WI38 (cell line): ENCODE measurements at regions not wholly inside any gene's neighbourhood (a gene's known extent, or its start where the extent isn't known, plus 50 kb on each side); places are given as distances from the start of the nearest gene placed in this dataset.

Experiments used
- H3K4me3 ChIP-seq: 2 replicates; pipeline ENCODE4 v1.5.1; 2011; ENCODE audit warnings: low read depth, mild to moderate bottlenecking, control low read depth, low read length
- TF ChIP-seq, protein P1 (sequence below): IDR thresholded peaks from 2 replicates; pipeline ENCODE4 v1.5.1; 2012; ENCODE audit warnings: low read depth, mild to moderate bottlenecking, control low read depth, low read length

GRCh38 chr9:18260521-18260920, 213.4 kb upstream of the ADAMTSL1 start:
- no peak overlapping the region for H3K4me3 ChIP-seq
- TF ChIP-seq, protein P1, sequence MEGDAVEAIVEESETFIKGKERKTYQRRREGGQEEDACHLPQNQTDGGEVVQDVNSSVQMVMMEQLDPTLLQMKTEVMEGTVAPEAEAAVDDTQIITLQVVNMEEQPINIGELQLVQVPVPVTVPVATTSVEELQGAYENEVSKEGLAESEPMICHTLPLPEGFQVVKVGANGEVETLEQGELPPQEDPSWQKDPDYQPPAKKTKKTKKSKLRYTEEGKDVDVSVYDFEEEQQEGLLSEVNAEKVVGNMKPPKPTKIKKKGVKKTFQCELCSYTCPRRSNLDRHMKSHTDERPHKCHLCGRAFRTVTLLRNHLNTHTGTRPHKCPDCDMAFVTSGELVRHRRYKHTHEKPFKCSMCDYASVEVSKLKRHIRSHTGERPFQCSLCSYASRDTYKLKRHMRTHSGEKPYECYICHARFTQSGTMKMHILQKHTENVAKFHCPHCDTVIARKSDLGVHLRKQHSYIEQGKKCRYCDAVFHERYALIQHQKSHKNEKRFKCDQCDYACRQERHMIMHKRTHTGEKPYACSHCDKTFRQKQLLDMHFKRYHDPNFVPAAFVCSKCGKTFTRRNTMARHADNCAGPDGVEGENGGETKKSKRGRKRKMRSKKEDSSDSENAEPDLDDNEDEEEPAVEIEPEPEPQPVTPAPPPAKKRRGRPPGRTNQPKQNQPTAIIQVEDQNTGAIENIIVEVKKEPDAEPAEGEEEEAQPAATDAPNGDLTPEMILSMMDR = no peak

DNA sequence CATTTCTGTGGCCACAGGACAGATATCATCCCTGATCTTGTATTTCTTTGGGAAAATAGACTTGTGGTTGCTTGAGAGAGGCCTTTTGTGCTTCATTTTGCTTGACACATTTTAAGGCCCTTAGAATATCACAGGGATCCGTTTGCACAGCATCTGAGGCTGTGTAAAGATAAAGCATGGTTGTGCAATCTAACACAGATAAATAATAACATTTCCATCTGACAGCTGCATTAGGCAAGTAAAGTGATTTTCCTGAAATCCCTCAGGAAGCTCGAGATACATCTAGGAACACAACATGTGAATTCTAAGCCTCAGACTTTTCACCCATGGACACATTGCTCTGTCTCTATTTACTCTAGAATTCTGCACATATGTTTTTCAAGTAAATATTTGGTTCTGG, 212.8 kb upstream of the ADAMTSL1 start:
- H3K4me3 ChIP-seq = no peak overlapping the region
- TF ChIP-seq, protein P1 = no peak

DNA sequence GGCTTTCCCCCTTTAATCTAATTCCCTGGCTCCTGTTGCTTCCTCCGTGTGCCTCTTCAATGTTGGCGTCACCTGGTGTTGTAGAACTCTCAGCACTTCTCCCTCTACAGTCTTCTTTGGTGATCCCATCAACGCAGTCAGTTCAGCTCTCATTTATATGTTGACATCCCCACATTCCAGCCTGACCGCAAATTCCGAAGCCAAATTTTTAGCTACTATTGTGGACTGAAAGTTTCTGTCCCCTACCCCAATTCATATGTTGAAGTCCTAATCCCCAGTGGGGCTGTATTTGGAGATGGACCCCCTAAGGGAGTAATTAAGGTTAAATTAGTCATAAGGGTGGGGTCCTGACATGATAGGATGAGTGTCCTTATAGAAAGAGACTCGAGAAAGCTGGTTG, 210.6 kb upstream of the ADAMTSL1 start:
- TF ChIP-seq, protein P1 = no peak
- H3K4me3 ChIP-seq = no peak overlapping the region

GRCh38 chr9:18268381-18268780, 205.6 kb upstream of the ADAMTSL1 start:
- TF ChIP-seq, protein P1 = no peak

GRCh38 chr9:18269561-18269960, 204.4 kb upstream of the ADAMTSL1 start:
- TF ChIP-seq, protein P1 = no peak

More at GRCh38 chr9:18268381-18268780, 205.6 kb upstream of the ADAMTSL1 start:
- H3K4me3 ChIP-seq = no peak overlapping the region

DNA sequence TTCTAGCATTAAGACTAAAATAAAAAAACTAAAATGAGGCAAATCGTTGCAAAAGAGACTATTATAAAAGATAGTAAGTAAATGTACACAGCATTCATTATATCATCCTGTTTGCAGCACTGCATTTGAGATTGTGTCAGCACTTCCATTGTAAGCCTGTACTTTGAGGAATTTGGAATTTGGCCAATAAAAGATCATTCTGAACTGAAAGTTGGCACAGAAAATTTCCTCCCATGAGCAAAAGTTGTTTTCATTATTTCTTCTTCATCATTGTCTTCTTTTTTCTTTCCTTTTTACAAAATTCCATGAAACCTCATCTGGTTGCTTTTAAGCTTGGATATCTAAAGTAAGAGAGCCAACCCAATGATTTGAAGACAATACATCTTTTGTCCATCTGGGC, 199.3 kb upstream of the ADAMTSL1 start:
- TF ChIP-seq, protein P1 = no peak
- H3K4me3 ChIP-seq = no peak overlapping the region

More at GRCh38 chr9:18269561-18269960, 204.4 kb upstream of the ADAMTSL1 start:
- H3K4me3 ChIP-seq = no peak overlapping the region

DNA sequence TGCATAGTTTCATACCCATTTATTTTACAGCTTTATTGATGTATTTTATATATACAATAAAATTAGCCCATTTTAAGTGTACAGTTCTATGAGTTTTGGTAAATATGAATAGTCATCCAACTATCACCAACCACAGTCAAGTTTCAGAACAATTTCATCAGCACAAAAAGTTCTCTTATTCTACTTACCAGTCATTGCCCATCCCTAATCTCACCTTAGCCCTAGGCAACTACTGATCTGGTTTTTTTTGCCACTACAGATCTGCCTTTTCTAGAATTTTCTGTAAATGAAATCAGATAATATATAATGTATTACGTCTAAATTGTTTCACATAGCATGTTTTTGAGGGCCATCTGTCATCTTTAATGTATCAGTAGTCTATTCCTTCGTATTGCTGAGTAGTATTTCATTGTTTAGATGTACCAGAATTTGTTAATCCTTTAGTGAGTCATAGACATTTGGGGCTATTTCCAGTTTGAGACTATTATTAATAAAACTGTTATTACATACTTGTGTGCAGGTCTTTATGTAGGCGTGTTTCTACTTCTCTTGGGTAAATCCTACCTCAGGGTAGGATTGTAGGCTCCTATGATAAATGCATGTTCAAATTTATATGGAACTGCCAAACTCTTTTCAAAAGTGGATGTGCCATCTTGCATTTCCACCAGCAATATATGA, 198.5 kb upstream of the ADAMTSL1 start:
- no peak overlapping the region for H3K4me3 ChIP-seq
- TF ChIP-seq, protein P1 = no peak
